Brain microvascular endothelial cell (primary cell): ENCODE measurements at regions not wholly inside any gene's neighbourhood (a gene's known extent, or its start where the extent isn't known, plus 50 kb on each side); places are given as distances from the start of the nearest gene placed in this dataset.

Experiments
- DNase-seq: peaks from one replicate; pipeline ENCODE4 v3.0.0-alpha.2; 2020
- H3K27ac ChIP-seq: fragments of 250-450 bp; sonication (Bioruptor Pico); 2 replicates; pipeline ENCODE4 v1.5.1; 2020; ENCODE audit warnings: mild to moderate bottlenecking, moderate library complexity
- H3K27me3 ChIP-seq: fragments of 250-450 bp; sonication (Bioruptor Pico); replicated peaks from 2 replicates; pipeline ENCODE4 v1.5.1; 2020; ENCODE audit warnings: mild to moderate bottlenecking
- H3K36me3 ChIP-seq: fragments of 250-450 bp; sonication (Bioruptor Pico); replicated peaks from 2 replicates; pipeline ENCODE4 v1.5.1; 2020; ENCODE audit warnings: mild to moderate bottlenecking
- H3K4me3 ChIP-seq: 2 replicates; pipeline ENCODE4 v1.5.1; 2011; ENCODE audit warnings: low read depth, mild to moderate bottlenecking, control low read depth, low read length, moderate library complexity
- CTCF ChIP-seq: IDR thresholded peaks from 2 replicates; pipeline ENCODE4 v1.5.1; 2011; ENCODE audit warnings: low read depth, mild to moderate bottlenecking, moderate library complexity, low read length, control low read depth, inconsistent platforms; ENCODE audit errors: missing control alignments
- in situ Hi-C: cut with HindIII; loops from 2 replicates; pipeline ENCODE4 v1.10.0; 2017; ENCODE audit warnings: low sequenced_read_pairs, low pct_ligation_motif_present

GRCh38 chr2:225995796-225996461 is 596.4 kb downstream of the NYAP2 start:
- in situ Hi-C loops, result no loop called here
- H3K4me3 ChIP-seq, result no peak overlapping the region
- no peak for TF ChIP-seq CTCF
- H3K27ac ChIP-seq, result peak overlapping the region; percentile 53
- no peaks in the 10 kb centered on the region for H3K27me3 ChIP-seq
- peak; percentile 62 for DNase-seq
- no peaks in the 10 kb centered on the region for H3K36me3 ChIP-seq

GRCh38 chr2:225994748-225995405 is 595.4 kb downstream of the NYAP2 start:
- H3K36me3 ChIP-seq, result no peaks in the 10 kb centered on the region
- no peak overlapping the region for H3K4me3 ChIP-seq
- no peak for TF ChIP-seq CTCF
- peak overlapping the region; percentile 53 for H3K27ac ChIP-seq
- in situ Hi-C loops, result no loop called here
- peak; percentile 48 for DNase-seq
- no peaks in the 10 kb centered on the region for H3K27me3 ChIP-seq

GRCh38 chr2:225993430-225993829 is 593.9 kb downstream of the NYAP2 start:
- in situ Hi-C loops, result no loop called here
- H3K36me3 ChIP-seq, result no peaks in the 10 kb centered on the region
- DNase-seq, result peak; percentile 62

GRCh38 chr2:225989809-225990208 is 590.3 kb downstream of the NYAP2 start:
- H3K4me3 ChIP-seq, result no peak overlapping the region
- no peaks in the 10 kb centered on the region for H3K27me3 ChIP-seq
- in situ Hi-C loops, result no loop called here
- no peak for TF ChIP-seq CTCF
- H3K36me3 ChIP-seq, result no peaks in the 10 kb centered on the region
- H3K27ac ChIP-seq, result no peak overlapping the region
- no peak for DNase-seq

More at GRCh38 chr2:225993430-225993829, 593.9 kb downstream of the NYAP2 start:
- no peak for TF ChIP-seq CTCF
- Histone ChIP-seq H3K4me3 (no peak overlapping the region), H3K27ac (peak overlapping the region; percentile 61), H3K27me3 (no peaks in the 10 kb centered on the region)

GRCh38 chr2:225980372-225980771 is 580.9 kb downstream of the NYAP2 start:
- Histone ChIP-seq H3K36me3 (no peaks in the 10 kb centered on the region), H3K27ac (no peak overlapping the region), H3K4me3 (no peak overlapping the region), H3K27me3 (no peaks in the 10 kb centered on the region)
- no peak for TF ChIP-seq CTCF
- in situ Hi-C loops, result no loop called here
- no peak for DNase-seq
